HEK293T (cell line): ENCODE measurements at regions not wholly inside any gene's neighbourhood (a gene's known extent, or its start where the extent isn't known, plus 50 kb on each side); places are given as distances from the start of the nearest gene placed in this dataset.

ENCODE experiments used
- BHLHE40 ChIP-seq: fragments of 450-650 bp; IDR thresholded peaks from 2 replicates; pipeline ENCODE4 v1.6.1; 2016; ENCODE audit warnings: mild to moderate bottlenecking, moderate library complexity, borderline replicate concordance
- ELF4 ChIP-seq: fragments of 450-650 bp; IDR thresholded peaks from 2 replicates; pipeline ENCODE4 v1.6.1; 2017; ENCODE audit warnings: antibody characterized with exemption
- FOXA1 ChIP-seq: fragments of 450-650 bp; IDR thresholded peaks from 2 replicates; pipeline ENCODE4 v1.6.1; 2016; ENCODE audit warnings: mild to moderate bottlenecking
- FOXK2 ChIP-seq: fragments of 450-650 bp; IDR thresholded peaks from 2 replicates; pipeline ENCODE4 v1.6.1; 2016; ENCODE audit warnings: mild to moderate bottlenecking
- HDGF ChIP-seq: fragments of 450-650 bp; IDR thresholded peaks from 2 replicates; pipeline ENCODE4 v1.6.1; 2017; ENCODE audit warnings: antibody characterized with exemption, borderline replicate concordance
- LEF1 ChIP-seq: fragments of 450-650 bp; IDR thresholded peaks from 2 replicates; pipeline ENCODE4 v1.6.1; 2017; ENCODE audit warnings: mild to moderate bottlenecking, borderline replicate concordance
- SUZ12 ChIP-seq: fragments of 450-650 bp; IDR thresholded peaks from 2 replicates; pipeline ENCODE4 v1.6.1; 2016; ENCODE audit warnings: mild to moderate bottlenecking

GRCh38 chr15:62591842-62592838 is 427.1 kb upstream of the C2CD4B start:
- TF ChIP-seq SUZ12: no peak
- TF ChIP-seq FOXK2: no peak
- no peak for TF ChIP-seq LEF1
- TF ChIP-seq BHLHE40: no peak
- TF ChIP-seq ELF4: no peak
- TF ChIP-seq FOXA1: no peak
- TF ChIP-seq HDGF: no peak
